Ishikawa (cell line): ENCODE measurements at regions not wholly inside any gene's neighbourhood (a gene's known extent, or its start where the extent isn't known, plus 50 kb on each side); places are given as distances from the start of the nearest gene placed in this dataset.

ENCODE experiments used
- CEBPB ChIP-seq: IDR thresholded peaks from 2 replicates; pipeline ENCODE4 v1.6.1; 2012
- CREB1 ChIP-seq: IDR thresholded peaks from 2 replicates; pipeline ENCODE4 v1.6.1; 2012; ENCODE audit warnings: low read depth
- EGR1 ChIP-seq: IDR thresholded peaks from 2 replicates; pipeline ENCODE4 v1.6.1; 2012
- EP300 ChIP-seq: IDR thresholded peaks from 2 replicates; pipeline ENCODE4 v1.6.1; 2012; ENCODE audit warnings: borderline replicate concordance
- FOXM1 ChIP-seq: IDR thresholded peaks from 2 replicates; pipeline ENCODE4 v1.6.1; 2012; ENCODE audit warnings: low read depth, borderline replicate concordance
- MAX ChIP-seq: IDR thresholded peaks from 2 replicates; pipeline ENCODE4 v1.6.1; 2012
- NFIC ChIP-seq: IDR thresholded peaks from 2 replicates; pipeline ENCODE4 v1.6.1; 2012
- RAD21 ChIP-seq: IDR thresholded peaks from 2 replicates; pipeline ENCODE4 v1.6.1; 2012; ENCODE audit warnings: low read depth
- REST ChIP-seq: IDR thresholded peaks from 2 replicates; pipeline ENCODE4 v1.6.1; 2012; ENCODE audit warnings: low read depth, mild to moderate bottlenecking
- TAF1 ChIP-seq: IDR thresholded peaks from 2 replicates; pipeline ENCODE4 v1.6.1; 2012; ENCODE audit warnings: low read depth, mild to moderate bottlenecking
- TCF12 ChIP-seq: IDR thresholded peaks from 2 replicates; pipeline ENCODE4 v1.6.1; 2012; ENCODE audit warnings: low read depth
- TEAD4 ChIP-seq: IDR thresholded peaks from 2 replicates; pipeline ENCODE4 v1.6.1; 2012
- USF1 ChIP-seq: IDR thresholded peaks from 2 replicates; pipeline ENCODE4 v1.6.1; 2012
- YY1 ChIP-seq: IDR thresholded peaks from 2 replicates; pipeline ENCODE4 v1.6.1; 2012; ENCODE audit warnings: low read depth
- ZBTB7A ChIP-seq: IDR thresholded peaks from 2 replicates; pipeline ENCODE4 v1.6.1; 2012; ENCODE audit warnings: low read depth

GRCh38 chr10:121130382-121130781, 279.2 kb downstream of the WDR11 start:
- TF ChIP-seq FOXM1 = no peak
- no peak for TF ChIP-seq NFIC
- no peak for TF ChIP-seq REST
- no peak for TF ChIP-seq YY1
- TF ChIP-seq TEAD4 = no peak
- no peak for TF ChIP-seq MAX
- no peak for TF ChIP-seq CREB1
- TF ChIP-seq USF1 = no peak
- TF ChIP-seq EGR1 = no peak
- TF ChIP-seq TAF1 = no peak
- no peak for TF ChIP-seq TCF12
- no peak for TF ChIP-seq CEBPB
- TF ChIP-seq RAD21 = no peak
- no peak for TF ChIP-seq EP300
- TF ChIP-seq ZBTB7A = no peak

GRCh38 chr10:121131014-121131413, 279.9 kb downstream of the WDR11 start:
- TF ChIP-seq EGR1 = no peak
- TF ChIP-seq CEBPB = no peak
- TF ChIP-seq REST = no peak
- no peak for TF ChIP-seq YY1
- no peak for TF ChIP-seq NFIC
- no peak for TF ChIP-seq TAF1
- TF ChIP-seq FOXM1 = no peak
- no peak for TF ChIP-seq TEAD4
- no peak for TF ChIP-seq USF1
- TF ChIP-seq MAX = no peak
- TF ChIP-seq TCF12 = no peak
- no peak for TF ChIP-seq EP300
- no peak for TF ChIP-seq RAD21
- TF ChIP-seq ZBTB7A = no peak
- TF ChIP-seq CREB1 = no peak

- TF ChIP-seq NFIC = no peak
- no peak for TF ChIP-seq MAX
- TF ChIP-seq TAF1 = no peak
- TF ChIP-seq EP300 = no peak
- no peak for TF ChIP-seq REST
- TF ChIP-seq TCF12 = no peak
- TF ChIP-seq YY1 = no peak
- no peak for TF ChIP-seq CREB1
- TF ChIP-seq TEAD4 = no peak
- TF ChIP-seq CEBPB = no peak
- no peak for TF ChIP-seq ZBTB7A
- TF ChIP-seq USF1 = no peak
- no peak for TF ChIP-seq FOXM1
- TF ChIP-seq EGR1 = no peak
- TF ChIP-seq RAD21 = no peak
Observed at GRCh38 chr10:121131426-121132265, 280.5 kb downstream of the WDR11 start.
